ENCODE measurements at regions not wholly inside any gene's neighbourhood (a gene's known extent, or its start where the extent isn't known, plus 50 kb on each side); places are given as distances from the start of the nearest gene placed in this dataset.

GRCh38 chr2:15845737-15846405 is 94.5 kb upstream of the MYCN start:
- DNase-seq, result no peak

- no peak for DNase-seq
Observed at GRCh38 chr2:15846626-15847025, 93.7 kb upstream of the MYCN start.

- DNase-seq, result no peak
Observed at GRCh38 chr2:15850534-15850933, 89.8 kb upstream of the MYCN start.

GRCh38 chr2:15851076-15851693 is 89.2 kb upstream of the MYCN start:
- DNase-seq, result no peak

- DNase-seq, result no peak
Observed at GRCh38 chr2:15852811-15853210, 87.5 kb upstream of the MYCN start.

- no peak for DNase-seq
Observed at GRCh38 chr2:15853903-15854302, 86.4 kb upstream of the MYCN start.

GRCh38 chr2:15855766-15856260 is 84.5 kb upstream of the MYCN start:
- no peak for DNase-seq

- no peak for DNase-seq
Observed at GRCh38 chr2:15856318-15856717, 84.0 kb upstream of the MYCN start.

- DNase-seq, result no peak
Observed at GRCh38 chr2:15858466-15858865, 81.9 kb upstream of the MYCN start.

GRCh38 chr2:15860051-15860663 is 80.2 kb upstream of the MYCN start:
- no peak for DNase-seq

GRCh38 chr2:15860760-15861159 is 79.6 kb upstream of the MYCN start:
- DNase-seq, result no peak

GRCh38 chr2:15861172-15861822 is 79.1 kb upstream of the MYCN start:
- no peak for DNase-seq

- no peak for DNase-seq
Observed at GRCh38 chr2:15861898-15862297, 78.5 kb upstream of the MYCN start.

GRCh38 chr2:15863089-15863488 is 77.3 kb upstream of the MYCN start:
- DNase-seq, result no peak

- no peak for DNase-seq
Observed at GRCh38 chr2:15863494-15864175, 76.7 kb upstream of the MYCN start.

- DNase-seq, result no peak
Observed at GRCh38 chr2:15864176-15864769, 76.1 kb upstream of the MYCN start.

- DNase-seq, result no peak
Observed at GRCh38 chr2:15865923-15866322, 74.4 kb upstream of the MYCN start.

- no peak for DNase-seq
Observed at GRCh38 chr2:15866563-15867193, 73.7 kb upstream of the MYCN start.

- no peak for DNase-seq
Observed at GRCh38 chr2:15867194-15868171, 72.9 kb upstream of the MYCN start.

GRCh38 chr2:15868186-15868585 is 72.2 kb upstream of the MYCN start:
- DNase-seq, result no peak

GRCh38 chr2:15868704-15869103 is 71.6 kb upstream of the MYCN start:
- no peak for DNase-seq
